ENCODE measurements at regions not wholly inside any gene's neighbourhood (a gene's known extent, or its start where the extent isn't known, plus 50 kb on each side); places are given as distances from the start of the nearest gene placed in this dataset.
"Not testable (repeated sequence)": the region's sequence is repeated elsewhere in the genome, so short reads cannot be mapped to it uniquely, and the experiment has no call there.

- no peaks in the 10 kb centered on the region for H3K4me1 ChIP-seq (ENCODE audit: insufficient read depth, low read length)
- no peaks in the 10 kb centered on the region for H3K9me3 ChIP-seq (ENCODE audit: low read length)
- no peak overlapping the region for H3K4me3 ChIP-seq (ENCODE audit: low read length)
- Mint-ChIP-seq H3K27me3 (peaks cover 2 to 19% of the 10 kb centered on the region in 2 donors), H3K4me3 (no peak overlapping the region), H3K27ac (no peak overlapping the region), H3K9me3 (peaks cover 0 to 2% (median 0%) of the 10 kb centered on the region in 5 donors), H3K4me1 (no peaks in the 10 kb centered on the region), H3K36me3 (no peaks in the 10 kb centered on the region)
- ChIA-PET POLR2A (no interaction called here), CTCF (no interaction called here)
- H3K27me3 ChIP-seq (ENCODE audit: insufficient read depth, low read length, poor library complexity, severe bottlenecking): no peaks in the 10 kb centered on the region
- H3K36me3 ChIP-seq (ENCODE audit: insufficient read depth, low read length): no peaks in the 10 kb centered on the region
- H3K27ac ChIP-seq (ENCODE audit: low read depth, low read length): no peak overlapping the region
- no peak for DNase-seq
These were observed 174.4 kb downstream of the FHIP1A start for GRCh38 chr4:151583157-151583914.

- H3K9me3 Mint-ChIP-seq: no peaks in the 10 kb centered on the region
- Histone ChIP-seq H3K4me1 (ENCODE audit: insufficient read depth, low read length) (no peaks in the 10 kb centered on the region), H3K27ac (ENCODE audit: low read depth, low read length) (no peak overlapping the region), H3K36me3 (ENCODE audit: insufficient read depth, low read length) (no peaks in the 10 kb centered on the region), H3K27me3 (ENCODE audit: insufficient read depth, low read length, poor library complexity, severe bottlenecking) (no peaks in the 10 kb centered on the region), H3K4me3 (ENCODE audit: low read length) (no peak overlapping the region), H3K9me3 (ENCODE audit: low read length) (no peaks in the 10 kb centered on the region)
- H3K36me3 Mint-ChIP-seq: no peaks in the 10 kb centered on the region
- peaks cover 4 to 25% of the 10 kb centered on the region in 2 donors for H3K27me3 Mint-ChIP-seq
- no peak overlapping the region for H3K4me3 Mint-ChIP-seq
- ChIA-PET POLR2A (no interaction called here), CTCF (no interaction called here)
- H3K27ac Mint-ChIP-seq: peak overlapping the region in 1 of 8 donors; percentile 36
- no peak for DNase-seq
- no peaks in the 10 kb centered on the region for H3K4me1 Mint-ChIP-seq
These were observed 175.1 kb downstream of the FHIP1A start for GRCh38 chr4:151584101-151584500.

- H3K9me3 ChIP-seq (ENCODE audit: low read length); H3K36me3 ChIP-seq (ENCODE audit: insufficient read depth, low read length); H3K36me3 Mint-ChIP-seq; POLR2A ChIA-PET; DNase-seq; H3K9me3 Mint-ChIP-seq; H3K4me3 Mint-ChIP-seq; H3K27ac ChIP-seq (ENCODE audit: low read depth, low read length); H3K27me3 ChIP-seq (ENCODE audit: insufficient read depth, low read length, poor library complexity, severe bottlenecking); H3K27ac Mint-ChIP-seq; H3K4me1 Mint-ChIP-seq; CTCF ChIA-PET; H3K4me1 ChIP-seq (ENCODE audit: insufficient read depth, low read length); H3K4me3 ChIP-seq (ENCODE audit: low read length): not testable (repeated sequence)
- H3K27me3 Mint-ChIP-seq: peaks cover 3 to 17% of the 10 kb centered on the region in 2 donors
These were observed 165.2 kb downstream of the GATB start for GRCh38 chr4:151595629-151596028.

- H3K36me3 ChIP-seq (ENCODE audit: insufficient read depth, low read length); H3K4me1 ChIP-seq (ENCODE audit: insufficient read depth, low read length); H3K9me3 ChIP-seq (ENCODE audit: low read length); DNase-seq; H3K27me3 ChIP-seq (ENCODE audit: insufficient read depth, low read length, poor library complexity, severe bottlenecking); H3K36me3 Mint-ChIP-seq; H3K9me3 Mint-ChIP-seq; H3K27ac ChIP-seq (ENCODE audit: low read depth, low read length); POLR2A ChIA-PET; CTCF ChIA-PET; H3K27ac Mint-ChIP-seq; H3K4me3 Mint-ChIP-seq; H3K4me1 Mint-ChIP-seq; H3K4me3 ChIP-seq (ENCODE audit: low read length): not testable (repeated sequence)
- H3K27me3 Mint-ChIP-seq: peaks cover 5 to 25% of the 10 kb centered on the region in 2 donors
These were observed 163.1 kb downstream of the GATB start for GRCh38 chr4:151597691-151598090.

- no peak overlapping the region for H3K27ac ChIP-seq (ENCODE audit: low read depth, low read length)
- no peaks in the 10 kb centered on the region for H3K4me1 ChIP-seq (ENCODE audit: insufficient read depth, low read length)
- Mint-ChIP-seq H3K27ac (no peak overlapping the region), H3K27me3 (peaks cover 4 to 21% of the 10 kb centered on the region in 2 donors), H3K4me3 (no peak overlapping the region), H3K9me3 (no peaks in the 10 kb centered on the region), H3K36me3 (no peaks in the 10 kb centered on the region), H3K4me1 (peaks cover 0 to under 1% (median 0%) of the 10 kb centered on the region in 3 donors)
- no peaks in the 10 kb centered on the region for H3K36me3 ChIP-seq (ENCODE audit: insufficient read depth, low read length)
- no peak overlapping the region for H3K4me3 ChIP-seq (ENCODE audit: low read length)
- ChIA-PET POLR2A (no interaction called here), CTCF (no interaction called here)
- no peak for DNase-seq
- no peaks in the 10 kb centered on the region for H3K9me3 ChIP-seq (ENCODE audit: low read length)
- no peaks in the 10 kb centered on the region for H3K27me3 ChIP-seq (ENCODE audit: insufficient read depth, low read length, poor library complexity, severe bottlenecking)
These were observed 160.9 kb downstream of the GATB start for GRCh38 chr4:151599863-151600262.

- Histone ChIP-seq H3K4me1 (ENCODE audit: insufficient read depth, low read length) (no peaks in the 10 kb centered on the region), H3K36me3 (ENCODE audit: insufficient read depth, low read length) (no peaks in the 10 kb centered on the region), H3K4me3 (ENCODE audit: low read length) (no peak overlapping the region), H3K27me3 (ENCODE audit: insufficient read depth, low read length, poor library complexity, severe bottlenecking) (no peaks in the 10 kb centered on the region), H3K9me3 (ENCODE audit: low read length) (no peaks in the 10 kb centered on the region), H3K27ac (ENCODE audit: low read depth, low read length) (no peak overlapping the region)
- Mint-ChIP-seq H3K4me3 (peak overlapping the region in 1 of 7 donors; percentile 38), H3K27ac (no peak overlapping the region), H3K9me3 (no peaks in the 10 kb centered on the region), H3K36me3 (no peaks in the 10 kb centered on the region), H3K4me1 (peaks cover 0 to 3% (median 0%) of the 10 kb centered on the region in 3 donors), H3K27me3 (peaks cover 4 to 21% of the 10 kb centered on the region in 2 donors)
- DNase-seq: no peak
- POLR2A ChIA-PET: no interaction called here
- CTCF ChIA-PET: no interaction called here
These were observed 160.4 kb downstream of the GATB start for GRCh38 chr4:151600432-151600831.

- Histone ChIP-seq H3K36me3 (ENCODE audit: insufficient read depth, low read length) (no peaks in the 10 kb centered on the region), H3K27ac (ENCODE audit: low read depth, low read length) (no peak overlapping the region), H3K9me3 (ENCODE audit: low read length) (no peaks in the 10 kb centered on the region), H3K4me3 (ENCODE audit: low read length) (no peak overlapping the region), H3K27me3 (ENCODE audit: insufficient read depth, low read length, poor library complexity, severe bottlenecking) (no peaks in the 10 kb centered on the region), H3K4me1 (ENCODE audit: insufficient read depth, low read length) (no peaks in the 10 kb centered on the region)
- Mint-ChIP-seq H3K4me3 (no peak overlapping the region), H3K27me3 (peaks cover 4 to 22% of the 10 kb centered on the region in 2 donors), H3K27ac (no peak overlapping the region), H3K36me3 (no peaks in the 10 kb centered on the region), H3K9me3 (no peaks in the 10 kb centered on the region), H3K4me1 (peaks cover 0 to 3% (median 0%) of the 10 kb centered on the region in 3 donors)
- ChIA-PET CTCF (interaction anchor here (1.2 kb wide), 1 partner anchor 15 kb away, joined by 3 read pairs; no protein-coding TSS in a partner anchor), POLR2A (no interaction called here)
- DNase-seq: no peak
These were observed 157.4 kb downstream of the GATB start for GRCh38 chr4:151603377-151603776.

- no peak overlapping the region for H3K4me3 Mint-ChIP-seq
- DNase-seq: no peak
- no peaks in the 10 kb centered on the region for H3K36me3 ChIP-seq (ENCODE audit: insufficient read depth, low read length)
- H3K27ac Mint-ChIP-seq: no peak overlapping the region
- ChIA-PET POLR2A (no interaction called here), CTCF (interaction anchor here (1.2 kb wide), 1 partner anchor 16 kb away, joined by 3 read pairs; no protein-coding TSS in a partner anchor)
- H3K27me3 ChIP-seq (ENCODE audit: insufficient read depth, low read length, poor library complexity, severe bottlenecking): no peaks in the 10 kb centered on the region
- H3K4me1 ChIP-seq (ENCODE audit: insufficient read depth, low read length): no peaks in the 10 kb centered on the region
- no peak overlapping the region for H3K27ac ChIP-seq (ENCODE audit: low read depth, low read length)
- no peaks in the 10 kb centered on the region for H3K36me3 Mint-ChIP-seq
- H3K4me3 ChIP-seq (ENCODE audit: low read length): no peak overlapping the region
- H3K9me3 ChIP-seq (ENCODE audit: low read length): no peaks in the 10 kb centered on the region
- H3K4me1 Mint-ChIP-seq: peaks cover 0 to 3% (median 0%) of the 10 kb centered on the region in 3 donors
- H3K9me3 Mint-ChIP-seq: no peaks in the 10 kb centered on the region
- peaks cover 4 to 23% of the 10 kb centered on the region in 2 donors for H3K27me3 Mint-ChIP-seq
These were observed 156.6 kb downstream of the GATB start for GRCh38 chr4:151604238-151604637.

Data from CD8-positive, alpha-beta memory T cell (primary cell).